Chondrocyte (in vitro differentiated cells): ENCODE measurements at regions not wholly inside any gene's neighbourhood (a gene's known extent, or its start where the extent isn't known, plus 50 kb on each side); places are given as distances from the start of the nearest gene placed in this dataset.

Experiments
- DNase-seq: peaks from one replicate; pipeline ENCODE4 v3.0.0; 2021; ENCODE audit warnings: mixed read lengths, low spot score
- H3K27ac Mint-ChIP-seq: one replicate; pipeline ENCODE4 v1.8.0; 2021; ENCODE audit warnings: mild to moderate bottlenecking, moderate library complexity, mixed read lengths; ENCODE audit not compliant: unreplicated experiment
- H3K27me3 Mint-ChIP-seq: 2 replicates; pipeline ENCODE4 v1.8.0; 2021; ENCODE audit warnings: low read depth, mixed read lengths
- H3K36me3 Mint-ChIP-seq: 2 replicates; pipeline ENCODE4 v1.8.0; 2021; ENCODE audit warnings: low read depth, mixed read lengths
- H3K4me1 Mint-ChIP-seq: 2 replicates; pipeline ENCODE4 v1.8.0; 2021; ENCODE audit warnings: low read depth, mild to moderate bottlenecking, mixed read lengths
- H3K4me3 Mint-ChIP-seq: one replicate; pipeline ENCODE4 v1.8.0; 2021; ENCODE audit warnings: mild to moderate bottlenecking, moderate library complexity, mixed read lengths; ENCODE audit not compliant: unreplicated experiment
- H3K9me3 Mint-ChIP-seq: 2 replicates; pipeline ENCODE4 v1.8.0; 2021; ENCODE audit warnings: low read depth, mixed read lengths
- TF ChIP-seq, protein P1 (sequence below): fragments of 200-600 bp; sonication (generic); IDR thresholded peaks from 2 replicates; pipeline ENCODE4 v1.5.0; 2021; ENCODE audit warnings: antibody characterized with exemption, mild to moderate bottlenecking, moderate library complexity

DNA sequence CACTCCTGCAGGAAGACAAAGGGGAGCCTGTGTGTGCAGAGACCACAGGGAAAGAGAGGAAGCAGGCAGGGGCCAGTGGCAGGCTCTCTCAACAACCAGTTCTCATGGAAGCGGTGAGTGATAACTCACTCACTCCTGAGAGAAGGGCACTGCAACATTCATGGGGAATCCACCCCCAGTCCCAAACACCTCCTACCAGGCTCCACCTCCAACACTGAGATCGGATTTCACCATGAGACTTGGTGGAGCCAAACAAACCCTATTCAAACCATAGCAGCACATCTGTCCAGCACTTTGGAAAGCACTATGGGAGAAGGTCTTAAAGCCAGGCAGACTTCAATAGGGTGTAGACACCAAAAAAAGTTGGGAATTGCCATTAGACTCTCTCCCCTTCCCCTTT, 345.7 kb upstream of the SPRED2 start:
- TF ChIP-seq, protein P1, sequence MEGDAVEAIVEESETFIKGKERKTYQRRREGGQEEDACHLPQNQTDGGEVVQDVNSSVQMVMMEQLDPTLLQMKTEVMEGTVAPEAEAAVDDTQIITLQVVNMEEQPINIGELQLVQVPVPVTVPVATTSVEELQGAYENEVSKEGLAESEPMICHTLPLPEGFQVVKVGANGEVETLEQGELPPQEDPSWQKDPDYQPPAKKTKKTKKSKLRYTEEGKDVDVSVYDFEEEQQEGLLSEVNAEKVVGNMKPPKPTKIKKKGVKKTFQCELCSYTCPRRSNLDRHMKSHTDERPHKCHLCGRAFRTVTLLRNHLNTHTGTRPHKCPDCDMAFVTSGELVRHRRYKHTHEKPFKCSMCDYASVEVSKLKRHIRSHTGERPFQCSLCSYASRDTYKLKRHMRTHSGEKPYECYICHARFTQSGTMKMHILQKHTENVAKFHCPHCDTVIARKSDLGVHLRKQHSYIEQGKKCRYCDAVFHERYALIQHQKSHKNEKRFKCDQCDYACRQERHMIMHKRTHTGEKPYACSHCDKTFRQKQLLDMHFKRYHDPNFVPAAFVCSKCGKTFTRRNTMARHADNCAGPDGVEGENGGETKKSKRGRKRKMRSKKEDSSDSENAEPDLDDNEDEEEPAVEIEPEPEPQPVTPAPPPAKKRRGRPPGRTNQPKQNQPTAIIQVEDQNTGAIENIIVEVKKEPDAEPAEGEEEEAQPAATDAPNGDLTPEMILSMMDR, result no peak
- Mint-ChIP-seq H3K9me3 (no peaks in the 10 kb centered on the region), H3K4me3 (no peak overlapping the region), H3K36me3 (no peaks in the 10 kb centered on the region), H3K27me3 (peaks cover 25% of the 10 kb centered on the region), H3K4me1 (no peaks in the 10 kb centered on the region), H3K27ac (no peak overlapping the region)
- DNase-seq, result no peak

DNA sequence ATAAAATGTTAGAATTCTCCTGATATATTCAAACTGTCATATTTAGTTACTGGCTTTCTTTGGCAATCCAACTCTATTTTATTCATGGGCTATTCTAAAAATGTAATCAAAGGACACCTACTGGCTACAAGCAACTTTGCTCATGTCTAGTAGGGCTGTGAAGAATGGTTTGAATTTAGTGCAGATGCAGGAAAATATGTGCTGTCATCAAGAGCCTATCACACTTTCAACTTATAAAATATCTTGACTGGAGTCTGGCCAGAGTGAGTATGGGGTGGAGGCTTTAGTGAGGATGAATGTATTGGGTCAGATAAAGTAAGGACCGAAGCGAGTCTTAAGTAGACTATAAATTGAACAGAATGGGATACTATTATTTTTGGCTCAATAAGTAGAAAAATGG, 343.4 kb upstream of the SPRED2 start:
- Mint-ChIP-seq H3K9me3 (no peaks in the 10 kb centered on the region), H3K4me1 (no peaks in the 10 kb centered on the region), H3K27ac (no peak overlapping the region), H3K36me3 (no peaks in the 10 kb centered on the region), H3K4me3 (no peak overlapping the region), H3K27me3 (peaks cover 25% of the 10 kb centered on the region)
- DNase-seq, result no peak
- TF ChIP-seq, protein P1, result peak; percentile 14

DNA sequence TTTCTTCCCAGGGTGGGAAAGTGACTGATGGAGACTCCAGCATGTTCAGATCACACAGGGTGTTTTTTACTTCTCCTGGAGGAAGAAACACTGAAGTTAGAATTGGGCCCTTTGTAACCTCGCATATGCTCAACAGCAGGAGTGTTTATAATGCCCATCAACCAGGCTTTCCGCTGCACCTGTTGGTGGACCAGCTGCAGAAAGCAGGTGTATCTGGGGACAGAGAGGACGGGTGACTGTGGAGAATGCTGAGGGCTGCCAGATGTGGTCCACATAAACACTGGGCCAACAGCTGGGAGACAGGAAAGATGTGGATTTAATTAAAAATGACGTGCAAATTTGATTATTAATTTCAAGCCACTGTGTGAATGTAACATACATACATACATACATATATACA, 335.5 kb upstream of the SPRED2 start:
- H3K4me3 Mint-ChIP-seq, result no peak overlapping the region
- H3K9me3 Mint-ChIP-seq, result no peaks in the 10 kb centered on the region
- H3K27ac Mint-ChIP-seq, result no peak overlapping the region
- H3K27me3 Mint-ChIP-seq, result peaks cover 25% of the 10 kb centered on the region
- no peaks in the 10 kb centered on the region for H3K4me1 Mint-ChIP-seq
- no peak for DNase-seq
- TF ChIP-seq, protein P1, result no peak
- H3K36me3 Mint-ChIP-seq, result no peaks in the 10 kb centered on the region

DNA sequence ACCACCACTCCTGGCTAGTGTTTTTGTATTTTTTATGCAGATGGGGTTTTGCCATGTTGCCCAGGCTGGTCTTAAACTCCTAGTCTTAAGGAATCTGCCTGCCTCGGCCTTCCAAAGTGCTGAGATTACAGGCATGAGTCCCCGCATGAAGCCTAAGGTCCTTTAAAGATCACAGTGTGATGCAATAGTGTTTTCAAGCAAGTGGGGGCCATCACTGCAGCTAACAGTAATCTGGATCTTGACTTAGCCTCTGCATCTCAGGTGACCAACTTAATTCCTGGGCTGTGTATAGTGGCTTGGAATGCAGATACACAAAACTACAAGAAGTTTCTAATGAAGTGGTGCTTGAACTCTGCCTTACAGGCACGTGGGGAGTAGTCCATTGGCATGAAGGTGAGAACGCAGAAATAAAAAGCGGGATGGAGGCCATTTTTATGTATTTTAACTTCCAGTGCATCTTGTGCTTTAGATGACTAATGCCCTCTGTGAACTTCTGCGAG, 334.4 kb upstream of the SPRED2 start:
- no peaks in the 10 kb centered on the region for H3K4me1 Mint-ChIP-seq
- no peaks in the 10 kb centered on the region for H3K9me3 Mint-ChIP-seq
- H3K36me3 Mint-ChIP-seq, result no peaks in the 10 kb centered on the region
- TF ChIP-seq, protein P1, result no peak
- H3K27ac Mint-ChIP-seq, result no peak overlapping the region
- H3K27me3 Mint-ChIP-seq, result peaks cover 21% of the 10 kb centered on the region
- H3K4me3 Mint-ChIP-seq, result no peak overlapping the region
- DNase-seq, result no peak

DNA sequence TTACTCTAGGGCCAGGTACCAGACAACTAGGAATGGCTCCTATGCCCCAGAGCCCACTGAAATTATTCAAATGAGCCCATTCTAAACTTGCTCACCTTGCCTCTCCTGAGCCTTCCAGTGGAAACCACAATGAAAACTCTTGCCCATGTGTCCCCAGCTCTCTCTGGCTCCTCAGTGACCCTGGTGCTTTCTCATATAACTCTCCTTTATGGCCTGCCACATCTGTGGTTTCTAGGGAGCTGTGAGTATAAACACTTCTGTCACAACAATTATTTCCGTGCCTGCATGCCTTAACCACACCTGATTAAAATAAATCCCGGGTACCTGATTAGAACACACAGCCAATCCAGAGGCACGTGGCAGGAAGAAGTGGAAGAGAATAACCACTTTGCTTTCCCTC, 333.0 kb upstream of the SPRED2 start:
- DNase-seq, result no peak
- Mint-ChIP-seq H3K27ac (no peak overlapping the region), H3K27me3 (peaks cover 20% of the 10 kb centered on the region), H3K4me1 (no peaks in the 10 kb centered on the region), H3K9me3 (no peaks in the 10 kb centered on the region), H3K36me3 (no peaks in the 10 kb centered on the region), H3K4me3 (no peak overlapping the region)
- TF ChIP-seq, protein P1, result no peak
